Endothelial cell (in vitro differentiated cells): ENCODE measurements at regions not wholly inside any gene's neighbourhood (a gene's known extent, or its start where the extent isn't known, plus 50 kb on each side); places are given as distances from the start of the nearest gene placed in this dataset.

ENCODE experiments used
- DNase-seq: peaks from one replicate; pipeline ENCODE4 v3.0.0; 2021; ENCODE audit warnings: low spot score
- H3K27ac Mint-ChIP-seq: one replicate; pipeline ENCODE4 v1.8.0; 2021; ENCODE audit warnings: mixed read lengths, inconsistent platforms; ENCODE audit not compliant: unreplicated experiment
- H3K27me3 Mint-ChIP-seq: one replicate; pipeline ENCODE4 v1.8.0; 2021; ENCODE audit warnings: mild to moderate bottlenecking, moderate library complexity, mixed read lengths, inconsistent platforms; ENCODE audit not compliant: unreplicated experiment
- H3K36me3 Mint-ChIP-seq: one replicate; pipeline ENCODE4 v1.8.0; 2021; ENCODE audit warnings: mild to moderate bottlenecking, low read depth, mixed read lengths, inconsistent platforms; ENCODE audit not compliant: unreplicated experiment
- H3K4me1 Mint-ChIP-seq: one replicate; pipeline ENCODE4 v1.8.0; 2021; ENCODE audit warnings: mild to moderate bottlenecking, mixed read lengths, inconsistent platforms; ENCODE audit not compliant: unreplicated experiment
- H3K4me3 Mint-ChIP-seq: one replicate; pipeline ENCODE4 v1.8.0; 2021; ENCODE audit warnings: mild to moderate bottlenecking, mixed read lengths, inconsistent platforms; ENCODE audit not compliant: unreplicated experiment
- H3K9me3 Mint-ChIP-seq: one replicate; pipeline ENCODE4 v1.8.0; 2021; ENCODE audit warnings: mixed read lengths, inconsistent platforms; ENCODE audit not compliant: unreplicated experiment
- CTCF ChIP-seq: fragments of 200-600 bp; sonication (generic); IDR thresholded peaks from one replicate; pipeline ENCODE4 v1.5.0; 2021; ENCODE audit warnings: antibody characterized with exemption; ENCODE audit not compliant: unreplicated experiment

- no peak for TF ChIP-seq CTCF
- DNase-seq: no peak
- Mint-ChIP-seq H3K27ac (no peak overlapping the region), H3K9me3 (no peaks in the 10 kb centered on the region), H3K36me3 (no peaks in the 10 kb centered on the region), H3K4me3 (no peak overlapping the region), H3K27me3 (no peaks in the 10 kb centered on the region), H3K4me1 (no peaks in the 10 kb centered on the region)
Measured at GRCh38 chr7:12911053-12911452, 223.6 kb downstream of the ARL4A start.

GRCh38 chr7:12913002-12913401, 225.6 kb downstream of the ARL4A start:
- no peak overlapping the region for H3K27ac Mint-ChIP-seq

DNA sequence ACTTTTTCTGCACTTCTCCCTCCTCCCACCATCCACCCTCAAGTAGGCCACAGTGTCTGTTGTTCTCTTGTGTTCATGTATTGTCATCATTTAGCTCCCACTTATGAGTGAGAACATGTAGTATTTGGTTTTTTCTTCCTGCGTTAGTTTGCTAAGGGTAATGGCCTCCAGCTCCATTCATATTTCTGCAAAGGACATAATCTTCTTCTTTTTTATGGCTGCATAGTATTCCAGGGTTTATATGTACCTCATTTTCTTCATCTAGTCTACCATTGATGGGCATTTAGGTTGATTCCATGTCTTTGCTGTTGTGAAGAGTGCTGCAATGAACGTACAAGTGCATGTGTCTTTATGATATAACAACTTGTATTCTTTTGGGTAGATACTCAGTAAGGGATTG, 230.4 kb downstream of the ARL4A start:
- H3K4me1 Mint-ChIP-seq: peaks cover 3% of the 10 kb centered on the region
- no peak for TF ChIP-seq CTCF
- no peak overlapping the region for H3K4me3 Mint-ChIP-seq

More at GRCh38 chr7:12913002-12913401, 225.6 kb downstream of the ARL4A start:
- DNase-seq: no peak
- Mint-ChIP-seq H3K4me1 (no peaks in the 10 kb centered on the region), H3K27me3 (no peaks in the 10 kb centered on the region), H3K36me3 (no peaks in the 10 kb centered on the region), H3K4me3 (no peak overlapping the region), H3K9me3 (no peaks in the 10 kb centered on the region)
- TF ChIP-seq CTCF: no peak

GRCh38 chr7:12921751-12922345, 234.4 kb downstream of the ARL4A start:
- no peaks in the 10 kb centered on the region for H3K27me3 Mint-ChIP-seq

More for the DNA sequence above, 230.4 kb downstream of the ARL4A start:
- H3K27ac Mint-ChIP-seq: no peak overlapping the region
- H3K9me3 Mint-ChIP-seq: no peaks in the 10 kb centered on the region
- no peak for DNase-seq
- no peaks in the 10 kb centered on the region for H3K36me3 Mint-ChIP-seq
- H3K27me3 Mint-ChIP-seq: no peaks in the 10 kb centered on the region

DNA sequence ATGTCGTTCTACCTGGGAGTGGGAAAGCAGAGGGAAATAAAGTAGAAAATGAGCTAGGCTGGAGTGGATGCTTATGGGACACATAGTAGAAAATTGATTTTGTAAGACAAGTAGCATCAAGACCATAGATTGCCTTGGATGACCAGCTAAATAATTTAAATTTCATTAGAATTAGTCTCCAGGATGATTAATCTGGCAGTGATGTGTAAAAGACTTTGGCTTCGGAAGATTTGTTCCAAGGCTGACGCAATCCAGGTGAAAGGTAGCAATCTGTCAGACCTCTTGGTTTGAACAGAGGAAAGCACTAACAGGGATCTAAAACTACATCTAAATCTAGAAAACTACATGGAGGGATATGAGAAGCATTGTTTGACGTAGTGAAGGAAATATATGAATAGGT, 236.5 kb downstream of the ARL4A start:
- DNase-seq: no peak
- Mint-ChIP-seq H3K27me3 (no peaks in the 10 kb centered on the region), H3K4me3 (no peak overlapping the region), H3K36me3 (no peaks in the 10 kb centered on the region), H3K9me3 (no peaks in the 10 kb centered on the region), H3K4me1 (peaks cover 18% of the 10 kb centered on the region), H3K27ac (no peak overlapping the region)
- no peak for TF ChIP-seq CTCF

More at GRCh38 chr7:12921751-12922345, 234.4 kb downstream of the ARL4A start:
- Mint-ChIP-seq H3K4me1 (peaks cover 9% of the 10 kb centered on the region), H3K27ac (no peak overlapping the region), H3K9me3 (no peaks in the 10 kb centered on the region), H3K4me3 (no peak overlapping the region), H3K36me3 (no peaks in the 10 kb centered on the region)
- no peak for TF ChIP-seq CTCF
- no peak for DNase-seq
